ENCODE measurements at regions not wholly inside any gene's neighbourhood (a gene's known extent, or its start where the extent isn't known, plus 50 kb on each side); places are given as distances from the start of the nearest gene placed in this dataset.

DNA sequence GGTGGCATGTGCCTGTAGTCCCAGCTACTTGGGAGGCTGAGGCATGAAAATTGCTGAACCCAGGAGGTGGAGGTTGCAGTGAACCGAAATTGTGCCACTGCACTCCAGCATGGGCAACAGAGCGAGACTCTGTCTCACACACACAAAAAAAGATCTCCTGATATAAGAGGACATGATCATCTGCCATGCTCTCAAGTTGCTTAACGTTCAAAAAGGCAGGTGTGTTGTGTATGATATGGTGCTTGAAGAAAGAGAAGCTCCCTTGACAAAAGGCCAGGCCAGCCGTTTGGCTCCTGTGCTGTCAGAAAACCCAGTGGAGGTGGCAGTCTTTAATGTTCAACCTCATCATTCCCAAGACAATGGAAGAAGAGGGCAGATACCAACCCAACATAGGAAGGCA lies 117.3 kb upstream of the PLET1 start:
- no peak for TF ChIP-seq EZH2 (IDR thresholded peaks at IDR 0.05; ENCODE audit: borderline replicate concordance)
- TF ChIP-seq, protein P1, sequence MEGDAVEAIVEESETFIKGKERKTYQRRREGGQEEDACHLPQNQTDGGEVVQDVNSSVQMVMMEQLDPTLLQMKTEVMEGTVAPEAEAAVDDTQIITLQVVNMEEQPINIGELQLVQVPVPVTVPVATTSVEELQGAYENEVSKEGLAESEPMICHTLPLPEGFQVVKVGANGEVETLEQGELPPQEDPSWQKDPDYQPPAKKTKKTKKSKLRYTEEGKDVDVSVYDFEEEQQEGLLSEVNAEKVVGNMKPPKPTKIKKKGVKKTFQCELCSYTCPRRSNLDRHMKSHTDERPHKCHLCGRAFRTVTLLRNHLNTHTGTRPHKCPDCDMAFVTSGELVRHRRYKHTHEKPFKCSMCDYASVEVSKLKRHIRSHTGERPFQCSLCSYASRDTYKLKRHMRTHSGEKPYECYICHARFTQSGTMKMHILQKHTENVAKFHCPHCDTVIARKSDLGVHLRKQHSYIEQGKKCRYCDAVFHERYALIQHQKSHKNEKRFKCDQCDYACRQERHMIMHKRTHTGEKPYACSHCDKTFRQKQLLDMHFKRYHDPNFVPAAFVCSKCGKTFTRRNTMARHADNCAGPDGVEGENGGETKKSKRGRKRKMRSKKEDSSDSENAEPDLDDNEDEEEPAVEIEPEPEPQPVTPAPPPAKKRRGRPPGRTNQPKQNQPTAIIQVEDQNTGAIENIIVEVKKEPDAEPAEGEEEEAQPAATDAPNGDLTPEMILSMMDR (IDR thresholded peaks at IDR 0.05; ENCODE audit: poor library complexity) = no peak

Data from hepatocyte (in vitro differentiated cells).